ENCODE measurements at regions not wholly inside any gene's neighbourhood (a gene's known extent, or its start where the extent isn't known, plus 50 kb on each side); places are given as distances from the start of the nearest gene placed in this dataset.
"Not testable (repeated sequence)": the region's sequence is repeated elsewhere in the genome, so short reads cannot be mapped to it uniquely, and the experiment has no call there.

DNA sequence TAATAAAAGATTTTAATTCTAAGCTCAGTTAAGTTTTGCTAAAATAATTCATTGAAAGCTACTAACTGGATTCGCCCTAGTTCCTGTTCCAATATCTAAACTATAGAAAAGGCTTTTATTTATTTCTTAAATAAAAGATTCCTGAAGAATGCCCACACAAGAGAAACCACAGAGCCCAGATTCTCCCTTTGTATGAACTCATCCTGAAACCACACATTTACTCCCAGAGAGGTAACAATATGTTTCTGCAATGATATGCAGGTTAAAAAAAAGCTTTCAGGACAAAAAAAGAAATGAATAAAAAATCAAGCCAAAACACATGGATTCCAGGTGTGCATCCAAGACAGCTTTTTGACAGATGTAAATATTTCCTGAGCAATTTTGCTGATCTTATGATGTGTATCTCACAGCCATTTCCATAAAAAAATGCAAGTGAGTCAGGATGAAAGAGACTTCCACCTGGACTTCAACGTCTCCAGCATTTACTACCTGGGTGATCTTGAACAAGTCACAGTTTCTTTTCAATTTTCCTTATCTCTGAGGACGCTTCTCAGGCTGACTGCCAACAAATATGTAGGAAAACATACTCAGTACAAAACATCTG is 234.4 kb upstream of the FAT1 start:
- Mint-ChIP-seq H3K4me1 (ENCODE audit: low read depth) (no peaks in the 10 kb centered on the region), H3K27me3 (ENCODE audit: low read depth) (no peaks in the 10 kb centered on the region), H3K27ac (no peak overlapping the region), H3K9me3 (peaks cover 28% of the 10 kb centered on the region), H3K4me3 (ENCODE audit: low read depth) (no peak overlapping the region), H3K36me3 (ENCODE audit: low read depth) (no peaks in the 10 kb centered on the region)
- no peak for DNase-seq (ENCODE audit: low spot score)
- intact Hi-C loops (cut with micrococcal nuclease), result no loop called here

DNA sequence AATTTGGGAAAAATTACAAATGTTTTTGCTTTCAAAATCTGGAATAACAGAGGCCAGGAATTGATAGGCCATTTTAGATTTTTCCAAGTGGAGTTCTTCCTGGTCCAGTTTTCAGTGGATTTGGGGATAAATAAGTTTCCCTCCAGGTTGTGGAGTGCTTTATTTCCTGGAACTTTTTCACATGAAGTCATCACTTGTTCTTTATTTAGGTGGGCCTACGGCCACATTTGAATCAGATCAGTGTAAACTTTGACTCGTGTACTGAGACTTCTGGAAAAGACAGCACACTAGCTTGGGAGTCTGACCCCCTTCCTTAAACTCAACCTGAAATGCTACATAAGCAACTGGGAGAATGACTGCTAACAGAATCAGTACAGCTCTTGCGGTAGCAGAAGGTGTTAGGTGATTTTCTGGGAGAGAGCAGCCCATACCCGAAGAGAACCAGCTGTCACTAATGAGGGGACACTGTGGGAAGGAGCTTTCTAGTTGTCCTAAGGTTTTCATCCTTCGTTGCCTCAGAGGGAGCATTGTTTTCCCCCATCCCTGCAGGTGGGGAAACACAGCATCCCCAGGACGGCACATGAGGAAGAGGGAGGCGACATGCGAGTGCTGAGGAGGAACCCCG is 235.2 kb upstream of the FAT1 start:
- Mint-ChIP-seq H3K27me3 (ENCODE audit: low read depth) (no peaks in the 10 kb centered on the region), H3K4me3 (ENCODE audit: low read depth) (no peak overlapping the region), H3K27ac (no peak overlapping the region), H3K4me1 (ENCODE audit: low read depth) (no peaks in the 10 kb centered on the region), H3K36me3 (ENCODE audit: low read depth) (no peaks in the 10 kb centered on the region), H3K9me3 (peaks cover 21% of the 10 kb centered on the region)
- intact Hi-C loops (cut with micrococcal nuclease), result no loop called here
- DNase-seq (ENCODE audit: low spot score), result no peak

DNA sequence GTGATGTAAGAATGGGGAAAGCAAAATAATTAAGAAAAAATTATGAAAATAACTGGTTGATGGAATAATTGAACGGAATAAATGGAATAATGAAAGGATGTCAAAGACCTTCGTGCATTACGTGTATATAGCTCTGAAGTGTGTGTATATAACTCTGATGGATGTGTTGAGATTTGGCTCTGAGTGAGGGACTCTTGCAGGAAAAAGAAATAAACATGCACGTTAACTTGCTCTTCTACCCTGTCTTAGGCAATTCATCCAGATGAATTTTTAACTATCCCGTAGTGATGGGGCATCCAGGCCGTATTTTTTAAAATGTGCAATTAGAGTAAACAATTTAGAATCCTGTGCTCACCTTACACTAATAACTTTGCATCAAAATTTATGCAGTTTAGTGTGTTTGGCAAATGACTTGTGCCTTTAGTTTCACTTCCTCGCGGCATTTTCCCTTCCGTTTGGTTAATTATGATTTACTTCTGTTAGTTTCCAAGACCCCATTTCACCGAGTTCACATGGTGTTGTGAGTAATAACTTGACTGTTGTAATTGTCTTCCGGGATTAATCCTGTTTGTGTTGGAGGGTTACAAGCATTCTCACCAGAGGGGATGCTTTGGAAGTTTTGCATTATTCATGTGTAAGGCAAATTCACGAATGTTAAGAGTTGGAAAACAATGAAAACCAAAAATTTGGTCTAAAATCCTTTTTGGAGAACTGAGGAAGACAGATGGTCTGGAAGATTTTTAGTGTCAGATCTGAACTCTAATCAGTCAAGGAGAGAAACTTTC is 256.5 kb upstream of the FAT1 start:
- no peaks in the 10 kb centered on the region for H3K36me3 Mint-ChIP-seq (ENCODE audit: low read depth)
- H3K27ac Mint-ChIP-seq, result no peak overlapping the region
- H3K27me3 Mint-ChIP-seq (ENCODE audit: low read depth), result no peaks in the 10 kb centered on the region
- intact Hi-C loops (cut with micrococcal nuclease), result no loop called here
- DNase-seq (ENCODE audit: low spot score), result no peak
- H3K4me3 Mint-ChIP-seq (ENCODE audit: low read depth), result no peak overlapping the region
- no peaks in the 10 kb centered on the region for H3K4me1 Mint-ChIP-seq (ENCODE audit: low read depth)
- peaks cover 35% of the 10 kb centered on the region for H3K9me3 Mint-ChIP-seq

DNA sequence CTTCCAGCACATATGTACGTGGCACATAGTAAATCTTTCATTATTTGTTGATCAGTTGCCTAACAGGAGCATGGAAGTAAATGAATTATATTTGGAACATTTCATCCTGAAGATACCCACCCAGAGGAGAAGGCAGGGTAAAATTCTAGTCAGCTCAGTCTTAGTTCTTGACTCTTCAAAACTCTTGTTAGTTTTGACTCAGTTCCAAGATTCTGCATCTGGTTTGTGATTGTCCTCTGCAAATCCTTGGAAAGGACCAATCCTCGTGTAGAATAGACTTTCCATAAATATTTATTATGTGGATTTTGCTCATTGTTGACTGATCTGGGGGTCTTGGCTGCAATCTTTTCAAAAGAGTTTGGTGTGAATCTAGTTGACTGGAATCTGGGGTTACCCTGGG is 257.5 kb upstream of the FAT1 start:
- Mint-ChIP-seq H3K9me3 (peaks cover 35% of the 10 kb centered on the region), H3K4me1 (ENCODE audit: low read depth) (no peaks in the 10 kb centered on the region), H3K36me3 (ENCODE audit: low read depth) (no peaks in the 10 kb centered on the region), H3K27ac (no peak overlapping the region), H3K4me3 (ENCODE audit: low read depth) (no peak overlapping the region), H3K27me3 (ENCODE audit: low read depth) (no peaks in the 10 kb centered on the region)
- intact Hi-C loops (cut with micrococcal nuclease), result no loop called here
- DNase-seq (ENCODE audit: low spot score), result no peak

DNA sequence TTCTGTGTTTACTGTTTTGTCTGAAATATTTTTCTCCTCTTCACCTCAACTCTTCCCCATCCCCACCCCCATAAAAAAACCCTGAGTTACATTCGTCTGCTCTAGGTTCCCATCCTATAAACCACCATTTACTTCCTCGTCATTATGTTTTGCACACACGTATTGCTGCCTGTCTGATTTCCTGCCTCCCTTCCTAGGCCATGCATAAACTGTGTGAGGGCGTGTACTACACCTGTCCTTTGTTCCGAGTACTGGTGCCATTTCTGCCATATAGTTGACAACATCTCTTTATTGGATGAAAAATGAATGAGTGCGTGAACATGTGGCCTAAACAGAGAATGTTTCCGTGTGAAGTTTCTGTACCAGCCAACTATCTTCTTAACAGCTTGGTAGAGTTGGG is 258.5 kb upstream of the FAT1 start:
- H3K27ac Mint-ChIP-seq, result no peak overlapping the region

DNA sequence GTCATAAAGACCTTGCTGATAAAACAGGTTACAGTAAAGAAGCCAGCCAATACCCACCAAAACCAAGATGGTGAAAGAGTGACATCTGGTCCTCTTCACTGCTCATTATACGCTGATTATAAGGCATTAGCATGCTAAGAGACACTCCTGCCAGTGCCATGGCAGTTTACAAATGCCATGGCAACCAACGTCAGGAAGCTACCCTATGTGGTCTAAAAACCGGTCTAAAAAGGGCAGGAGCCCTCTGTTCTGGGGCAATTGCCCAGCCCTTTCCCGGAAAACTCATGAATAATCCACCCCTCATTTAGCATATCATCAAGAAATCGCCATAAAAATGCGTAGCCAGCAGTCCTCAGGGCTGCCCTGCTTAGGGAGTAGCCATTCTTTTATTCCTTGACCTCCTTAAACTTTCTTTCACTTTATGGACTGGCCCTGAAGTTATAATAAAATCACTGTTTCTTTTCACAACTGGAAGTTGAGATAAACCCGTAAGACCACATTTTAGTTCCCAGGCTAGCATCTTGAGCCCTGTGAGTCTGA is 260.5 kb upstream of the FAT1 start:
- no peak for DNase-seq (ENCODE audit: low spot score)
- Mint-ChIP-seq H3K9me3 (peaks cover 50% of the 10 kb centered on the region), H3K4me1 (ENCODE audit: low read depth) (no peaks in the 10 kb centered on the region), H3K27ac (no peak overlapping the region), H3K36me3 (ENCODE audit: low read depth) (no peaks in the 10 kb centered on the region), H3K4me3 (ENCODE audit: low read depth) (no peak overlapping the region), H3K27me3 (ENCODE audit: low read depth) (no peaks in the 10 kb centered on the region)
- intact Hi-C loops (cut with micrococcal nuclease), result no loop called here

More for the DNA sequence above, 258.5 kb upstream of the FAT1 start:
- H3K9me3 Mint-ChIP-seq, result peaks cover 41% of the 10 kb centered on the region
- H3K4me1 Mint-ChIP-seq (ENCODE audit: low read depth), result no peaks in the 10 kb centered on the region
- H3K4me3 Mint-ChIP-seq (ENCODE audit: low read depth), result no peak overlapping the region
- no peak for DNase-seq (ENCODE audit: low spot score)
- intact Hi-C loops (cut with micrococcal nuclease), result no loop called here
- H3K36me3 Mint-ChIP-seq (ENCODE audit: low read depth), result no peaks in the 10 kb centered on the region
- no peaks in the 10 kb centered on the region for H3K27me3 Mint-ChIP-seq (ENCODE audit: low read depth)

DNA sequence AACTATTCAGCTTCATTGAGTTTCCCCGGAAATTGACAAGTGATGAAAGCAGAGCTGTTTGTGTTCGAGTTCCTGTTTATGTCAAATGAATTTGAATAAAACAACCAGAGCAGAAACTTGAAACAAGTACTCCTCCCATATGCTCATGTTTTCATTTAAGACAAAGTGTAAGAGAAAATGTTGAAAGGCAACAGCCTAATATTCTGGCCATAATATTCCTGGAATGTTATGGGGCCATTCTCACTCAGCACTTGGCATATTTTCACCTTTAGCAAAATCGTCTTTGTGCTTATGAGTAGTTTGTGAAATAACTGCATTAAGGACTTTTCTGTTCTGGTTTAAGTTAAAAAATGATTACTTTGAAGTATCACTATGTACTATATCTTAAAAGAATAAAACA is 276.0 kb upstream of the FAT1 start:
- Mint-ChIP-seq H3K4me1 (ENCODE audit: low read depth) (no peaks in the 10 kb centered on the region), H3K36me3 (ENCODE audit: low read depth) (no peaks in the 10 kb centered on the region), H3K27ac (no peak overlapping the region), H3K4me3 (ENCODE audit: low read depth) (no peak overlapping the region), H3K27me3 (ENCODE audit: low read depth) (no peaks in the 10 kb centered on the region), H3K9me3 (peaks cover 20% of the 10 kb centered on the region)
- DNase-seq (ENCODE audit: low spot score), result no peak
- intact Hi-C loops (cut with micrococcal nuclease), result no loop called here

DNA sequence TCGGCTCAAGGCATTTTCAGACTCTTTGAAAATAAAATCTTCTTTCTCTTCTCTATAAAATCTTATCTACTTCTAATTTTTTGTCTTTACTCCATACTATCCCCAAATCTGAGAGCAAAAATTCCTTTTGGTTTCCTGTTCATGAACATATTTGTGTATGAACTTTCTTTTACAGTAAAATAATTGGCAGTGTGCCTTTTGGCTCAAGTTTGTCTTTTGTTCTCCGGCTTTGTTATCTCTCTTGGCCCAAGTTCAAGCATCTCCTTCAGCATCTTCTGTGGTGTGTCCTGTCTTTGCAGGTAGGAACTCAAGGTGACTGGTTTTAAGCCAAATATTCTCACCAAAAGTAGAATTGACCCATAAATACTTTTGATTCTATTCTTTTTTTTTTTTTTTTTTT is 276.6 kb upstream of the FAT1 start:
- Mint-ChIP-seq H3K27me3 (ENCODE audit: low read depth) (no peaks in the 10 kb centered on the region), H3K4me3 (ENCODE audit: low read depth) (no peak overlapping the region), H3K4me1 (ENCODE audit: low read depth) (no peaks in the 10 kb centered on the region), H3K9me3 (peaks cover 22% of the 10 kb centered on the region), H3K36me3 (ENCODE audit: low read depth) (no peaks in the 10 kb centered on the region), H3K27ac (no peak overlapping the region)
- intact Hi-C loops (cut with micrococcal nuclease), result no loop called here
- no peak for DNase-seq (ENCODE audit: low spot score)

DNA sequence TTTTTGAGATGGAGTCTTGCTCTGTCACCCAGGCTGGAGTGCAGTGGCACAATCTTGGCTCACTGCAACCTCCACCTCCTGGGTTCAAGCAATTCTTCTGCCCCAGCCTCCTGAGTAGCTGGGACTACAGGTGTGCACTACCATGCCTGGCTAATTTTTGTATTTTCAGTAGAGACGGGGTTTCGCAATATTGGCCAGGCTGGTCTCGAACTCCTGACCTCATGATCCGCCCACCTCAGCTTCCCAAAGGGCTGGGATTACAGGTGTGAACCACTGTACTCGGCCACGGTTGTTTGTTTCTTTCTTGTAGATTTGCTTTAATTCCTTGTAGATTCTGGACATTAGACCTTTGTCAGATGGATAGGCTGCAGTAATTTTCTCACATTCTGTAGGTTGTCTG is 278.5 kb upstream of the FAT1 start:
- H3K4me1 Mint-ChIP-seq (ENCODE audit: low read depth); H3K36me3 Mint-ChIP-seq (ENCODE audit: low read depth); DNase-seq (ENCODE audit: low spot score); intact Hi-C loops (cut with micrococcal nuclease); H3K4me3 Mint-ChIP-seq (ENCODE audit: low read depth); H3K27ac Mint-ChIP-seq; H3K27me3 Mint-ChIP-seq (ENCODE audit: low read depth): not testable (repeated sequence)
- H3K9me3 Mint-ChIP-seq, result peaks cover 17% of the 10 kb centered on the region

DNA sequence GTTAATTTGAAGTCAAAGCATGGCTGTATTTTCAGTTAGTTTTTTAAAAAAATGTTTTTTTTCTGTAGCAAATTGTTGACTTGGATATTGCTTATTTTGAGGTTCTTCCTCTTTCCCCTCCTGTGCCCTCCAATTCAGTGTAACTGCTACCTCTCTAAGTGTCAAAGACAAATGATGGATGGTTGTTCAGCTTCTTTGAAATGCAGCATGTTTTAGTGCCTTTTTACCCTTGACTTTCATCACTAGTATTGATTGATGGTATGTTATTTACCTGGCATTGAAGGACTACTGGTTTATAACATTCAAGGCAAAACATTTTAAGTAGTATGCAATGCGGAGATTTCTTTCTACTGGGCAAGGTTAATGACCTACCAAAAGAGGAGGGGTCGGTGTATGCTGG is 281.0 kb upstream of the FAT1 start:
- no peaks in the 10 kb centered on the region for H3K27me3 Mint-ChIP-seq (ENCODE audit: low read depth)
- intact Hi-C loops (cut with micrococcal nuclease), result no loop called here
- no peak for DNase-seq (ENCODE audit: low spot score)
- H3K9me3 Mint-ChIP-seq, result peaks cover 17% of the 10 kb centered on the region
- no peaks in the 10 kb centered on the region for H3K4me1 Mint-ChIP-seq (ENCODE audit: low read depth)
- H3K27ac Mint-ChIP-seq, result no peak overlapping the region
- no peak overlapping the region for H3K4me3 Mint-ChIP-seq (ENCODE audit: low read depth)
- no peaks in the 10 kb centered on the region for H3K36me3 Mint-ChIP-seq (ENCODE audit: low read depth)

DNA sequence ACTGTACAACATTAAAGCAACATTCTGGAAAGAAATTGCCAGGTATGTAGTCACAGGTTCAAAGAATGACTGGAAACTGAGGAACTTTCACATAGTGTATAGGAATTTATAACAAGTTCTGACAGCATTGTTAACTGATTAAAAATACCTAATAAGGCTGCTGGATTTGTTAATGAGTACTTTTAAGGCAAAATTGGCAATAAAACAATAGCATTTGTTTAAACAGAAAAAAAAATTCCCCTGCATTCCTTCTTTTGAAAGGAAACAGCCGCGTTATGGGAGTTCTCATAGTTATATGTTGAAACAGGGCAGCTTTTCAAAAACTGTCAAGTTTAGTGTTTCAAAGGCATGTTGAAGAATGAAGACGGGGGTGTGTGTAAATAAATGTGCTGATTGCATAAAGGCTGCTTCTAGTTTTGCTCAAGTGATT is 282.5 kb upstream of the FAT1 start:
- Mint-ChIP-seq H3K4me3 (ENCODE audit: low read depth) (no peak overlapping the region), H3K27me3 (ENCODE audit: low read depth) (no peaks in the 10 kb centered on the region), H3K4me1 (ENCODE audit: low read depth) (no peaks in the 10 kb centered on the region), H3K36me3 (ENCODE audit: low read depth) (no peaks in the 10 kb centered on the region), H3K9me3 (peaks cover 9% of the 10 kb centered on the region), H3K27ac (no peak overlapping the region)
- intact Hi-C loops (cut with micrococcal nuclease), result no loop called here
- DNase-seq (ENCODE audit: low spot score), result no peak

DNA sequence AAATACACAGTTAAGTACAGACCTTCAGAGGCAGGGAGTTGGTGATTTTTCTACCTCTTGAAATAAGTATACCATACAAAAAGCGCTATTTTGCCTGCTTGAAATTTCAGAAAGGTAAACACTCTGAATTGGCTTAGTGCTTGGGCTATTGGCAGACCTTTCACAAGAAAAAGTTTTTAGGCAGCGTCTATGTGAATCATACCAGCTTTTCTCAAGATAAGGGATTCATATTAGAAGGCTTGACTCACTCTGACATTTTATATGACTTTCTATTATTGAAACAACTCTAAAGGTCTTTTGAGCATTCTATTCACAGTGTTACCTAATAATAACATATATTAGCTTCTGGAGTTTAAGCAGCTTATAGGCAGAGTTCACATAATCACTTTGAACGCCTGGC is 286.4 kb upstream of the FAT1 start:
- no peak for DNase-seq (ENCODE audit: low spot score)
- Mint-ChIP-seq H3K9me3 (peaks cover 4% of the 10 kb centered on the region), H3K4me1 (ENCODE audit: low read depth) (no peaks in the 10 kb centered on the region), H3K27ac (no peak overlapping the region), H3K27me3 (ENCODE audit: low read depth) (no peaks in the 10 kb centered on the region), H3K36me3 (ENCODE audit: low read depth) (no peaks in the 10 kb centered on the region), H3K4me3 (ENCODE audit: low read depth) (no peak overlapping the region)
- intact Hi-C loops (cut with micrococcal nuclease), result no loop called here

DNA sequence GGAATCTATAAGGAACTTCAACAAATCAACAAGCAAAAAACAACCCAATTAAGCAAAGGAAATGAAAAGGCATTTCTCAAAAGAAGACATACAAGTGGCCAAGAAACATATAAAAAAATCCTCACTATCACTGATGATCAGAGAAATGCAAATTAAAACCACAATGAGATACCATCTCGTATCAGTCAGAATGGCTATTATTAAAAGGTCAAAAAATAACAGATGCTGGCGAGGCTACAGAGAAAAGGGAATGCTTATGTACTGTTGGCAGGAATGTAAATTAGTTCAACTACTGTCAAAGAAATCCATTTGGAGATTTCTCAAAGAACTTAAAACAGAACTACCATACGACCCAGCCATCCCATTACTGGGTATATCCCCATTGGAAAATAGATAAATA is 292.4 kb upstream of the FAT1 start:
- H3K4me1 Mint-ChIP-seq (ENCODE audit: low read depth), result no peaks in the 10 kb centered on the region
- H3K4me3 Mint-ChIP-seq (ENCODE audit: low read depth), result no peak overlapping the region
- H3K27me3 Mint-ChIP-seq (ENCODE audit: low read depth), result no peaks in the 10 kb centered on the region
- H3K36me3 Mint-ChIP-seq (ENCODE audit: low read depth), result no peaks in the 10 kb centered on the region
- no peak for DNase-seq (ENCODE audit: low spot score)
- H3K27ac Mint-ChIP-seq, result no peak overlapping the region
- intact Hi-C loops (cut with micrococcal nuclease), result no loop called here
- peaks cover 12% of the 10 kb centered on the region for H3K9me3 Mint-ChIP-seq

Data from activated T-helper 2 cell treated with anti-CD3 and anti-CD28 coated beads, Interferon-gamma antibody, Interleukin-2, Interleukin-4, amounts not matched to agents 10 μg/mL and 5 μg/mL and 100 μg/mL, durations not matched to agents 14 hours and 24 hours and 36 hours (primary cell).